ENCODE measurements at regions not wholly inside any gene's neighbourhood (a gene's known extent, or its start where the extent isn't known, plus 50 kb on each side); places are given as distances from the start of the nearest gene placed in this dataset.

DNA sequence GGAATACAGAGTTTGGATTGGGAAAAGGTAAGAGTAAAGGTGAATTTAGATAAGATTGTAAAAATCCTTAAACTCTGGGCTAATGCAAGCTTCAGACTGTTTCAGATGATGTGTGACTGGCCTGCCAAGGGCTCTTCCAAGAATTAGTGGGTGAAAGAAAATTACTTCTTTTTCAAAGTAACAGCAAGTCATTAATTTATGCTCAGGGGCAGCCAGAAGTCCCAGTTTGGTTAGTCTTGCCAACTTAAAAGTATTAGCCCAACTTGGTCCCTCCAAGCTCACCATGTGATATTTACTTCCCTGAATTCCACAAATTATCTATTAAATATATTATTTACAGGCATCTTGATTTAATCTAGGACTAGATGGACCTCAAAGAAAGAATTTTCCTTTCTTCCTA, 947.8 kb downstream of the NR2F1-AS1 start:
- TF ChIP-seq, protein P1, sequence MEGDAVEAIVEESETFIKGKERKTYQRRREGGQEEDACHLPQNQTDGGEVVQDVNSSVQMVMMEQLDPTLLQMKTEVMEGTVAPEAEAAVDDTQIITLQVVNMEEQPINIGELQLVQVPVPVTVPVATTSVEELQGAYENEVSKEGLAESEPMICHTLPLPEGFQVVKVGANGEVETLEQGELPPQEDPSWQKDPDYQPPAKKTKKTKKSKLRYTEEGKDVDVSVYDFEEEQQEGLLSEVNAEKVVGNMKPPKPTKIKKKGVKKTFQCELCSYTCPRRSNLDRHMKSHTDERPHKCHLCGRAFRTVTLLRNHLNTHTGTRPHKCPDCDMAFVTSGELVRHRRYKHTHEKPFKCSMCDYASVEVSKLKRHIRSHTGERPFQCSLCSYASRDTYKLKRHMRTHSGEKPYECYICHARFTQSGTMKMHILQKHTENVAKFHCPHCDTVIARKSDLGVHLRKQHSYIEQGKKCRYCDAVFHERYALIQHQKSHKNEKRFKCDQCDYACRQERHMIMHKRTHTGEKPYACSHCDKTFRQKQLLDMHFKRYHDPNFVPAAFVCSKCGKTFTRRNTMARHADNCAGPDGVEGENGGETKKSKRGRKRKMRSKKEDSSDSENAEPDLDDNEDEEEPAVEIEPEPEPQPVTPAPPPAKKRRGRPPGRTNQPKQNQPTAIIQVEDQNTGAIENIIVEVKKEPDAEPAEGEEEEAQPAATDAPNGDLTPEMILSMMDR (IDR thresholded peaks at IDR 0.05): no peak
- no peak for TF ChIP-seq POLR2A (IDR thresholded peaks at IDR 0.05)
